Osteocyte (in vitro differentiated cells): ENCODE measurements at regions not wholly inside any gene's neighbourhood (a gene's known extent, or its start where the extent isn't known, plus 50 kb on each side); places are given as distances from the start of the nearest gene placed in this dataset.
A peak's percentile ranks its signal among the peaks of the same experiment; 100 is the strongest.

Source experiments
- DNase-seq: peaks from one replicate; pipeline ENCODE4 v3.0.0; 2021; ENCODE audit warnings: mixed read lengths; ENCODE audit not compliant: unreplicated experiment; ENCODE audit errors: extremely low spot score
- H3K27ac Mint-ChIP-seq: one replicate; pipeline ENCODE4 v1.8.0; 2021; ENCODE audit warnings: mild to moderate bottlenecking, mixed read lengths; ENCODE audit not compliant: unreplicated experiment
- H3K27me3 Mint-ChIP-seq: one replicate; pipeline ENCODE4 v1.8.0; 2021; ENCODE audit warnings: mixed read lengths; ENCODE audit not compliant: unreplicated experiment
- H3K36me3 Mint-ChIP-seq: one replicate; pipeline ENCODE4 v1.8.0; 2021; ENCODE audit warnings: mixed read lengths; ENCODE audit not compliant: unreplicated experiment
- H3K4me1 Mint-ChIP-seq: one replicate; pipeline ENCODE4 v1.8.0; 2021; ENCODE audit warnings: mixed read lengths; ENCODE audit not compliant: unreplicated experiment
- H3K4me3 Mint-ChIP-seq: one replicate; pipeline ENCODE4 v1.8.0; 2021; ENCODE audit warnings: mild to moderate bottlenecking, moderate library complexity, mixed read lengths; ENCODE audit not compliant: unreplicated experiment
- H3K9me3 Mint-ChIP-seq: one replicate; pipeline ENCODE4 v1.8.0; 2021; ENCODE audit warnings: mixed read lengths; ENCODE audit not compliant: unreplicated experiment
- TF ChIP-seq, protein P1 (sequence below): fragments of 200-600 bp; sonication (generic); IDR thresholded peaks from 2 replicates; pipeline ENCODE4 v1.5.0; 2021; ENCODE audit warnings: antibody characterized with exemption, mild to moderate bottlenecking, moderate library complexity

DNA sequence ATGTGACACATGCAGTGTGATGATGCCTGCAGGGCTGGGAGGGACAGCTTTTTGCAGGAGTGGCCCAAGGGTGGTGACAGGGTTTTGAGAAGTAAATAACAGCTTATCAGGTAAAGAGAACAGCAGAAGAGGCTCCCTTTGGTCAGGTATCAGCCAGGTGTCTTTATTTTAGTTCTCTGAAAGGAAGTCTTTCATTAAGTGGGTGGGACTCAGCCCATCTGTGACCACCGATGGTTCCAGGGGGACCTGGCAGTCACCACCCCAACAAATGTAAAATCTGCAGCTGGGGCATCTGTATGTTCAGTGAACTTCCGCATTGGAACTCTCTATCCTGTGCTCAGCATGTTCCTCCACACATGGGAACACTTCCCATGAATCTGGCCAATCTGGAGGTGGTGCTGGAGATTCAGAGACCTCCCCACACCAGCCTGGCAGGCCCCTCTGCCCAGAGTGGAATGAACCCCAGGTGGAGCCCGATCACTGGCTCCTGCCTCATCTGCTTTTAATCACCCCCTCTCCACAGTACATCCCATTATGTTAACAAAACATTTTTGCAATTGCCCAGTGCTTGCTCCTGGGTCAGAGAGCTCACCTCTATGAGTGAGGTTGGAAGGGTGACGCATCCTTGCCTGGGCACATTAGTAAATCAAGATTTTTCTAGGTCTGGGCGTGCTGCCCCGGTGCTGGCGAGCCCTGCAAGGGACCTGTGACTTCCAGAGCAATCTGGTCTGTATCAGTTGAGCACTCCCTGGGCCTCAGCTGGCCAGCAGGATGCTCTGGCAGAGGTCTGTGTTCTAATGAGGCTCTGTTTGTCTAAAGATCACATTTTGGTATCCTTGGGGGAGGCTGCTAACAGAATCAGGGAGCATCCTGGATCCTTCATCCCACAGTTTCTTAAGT, 140.4 kb upstream of the GDF10 start:
- H3K36me3 Mint-ChIP-seq, result peaks cover under 1% of the 10 kb centered on the region
- no peak overlapping the region for H3K4me3 Mint-ChIP-seq
- H3K27ac Mint-ChIP-seq, result no peak overlapping the region
- H3K9me3 Mint-ChIP-seq, result peaks cover 12% of the 10 kb centered on the region
- TF ChIP-seq, protein P1, sequence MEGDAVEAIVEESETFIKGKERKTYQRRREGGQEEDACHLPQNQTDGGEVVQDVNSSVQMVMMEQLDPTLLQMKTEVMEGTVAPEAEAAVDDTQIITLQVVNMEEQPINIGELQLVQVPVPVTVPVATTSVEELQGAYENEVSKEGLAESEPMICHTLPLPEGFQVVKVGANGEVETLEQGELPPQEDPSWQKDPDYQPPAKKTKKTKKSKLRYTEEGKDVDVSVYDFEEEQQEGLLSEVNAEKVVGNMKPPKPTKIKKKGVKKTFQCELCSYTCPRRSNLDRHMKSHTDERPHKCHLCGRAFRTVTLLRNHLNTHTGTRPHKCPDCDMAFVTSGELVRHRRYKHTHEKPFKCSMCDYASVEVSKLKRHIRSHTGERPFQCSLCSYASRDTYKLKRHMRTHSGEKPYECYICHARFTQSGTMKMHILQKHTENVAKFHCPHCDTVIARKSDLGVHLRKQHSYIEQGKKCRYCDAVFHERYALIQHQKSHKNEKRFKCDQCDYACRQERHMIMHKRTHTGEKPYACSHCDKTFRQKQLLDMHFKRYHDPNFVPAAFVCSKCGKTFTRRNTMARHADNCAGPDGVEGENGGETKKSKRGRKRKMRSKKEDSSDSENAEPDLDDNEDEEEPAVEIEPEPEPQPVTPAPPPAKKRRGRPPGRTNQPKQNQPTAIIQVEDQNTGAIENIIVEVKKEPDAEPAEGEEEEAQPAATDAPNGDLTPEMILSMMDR, result no peak
- H3K4me1 Mint-ChIP-seq, result peaks cover 8% of the 10 kb centered on the region
- no peaks in the 10 kb centered on the region for H3K27me3 Mint-ChIP-seq
- DNase-seq, result peak; percentile 73

DNA sequence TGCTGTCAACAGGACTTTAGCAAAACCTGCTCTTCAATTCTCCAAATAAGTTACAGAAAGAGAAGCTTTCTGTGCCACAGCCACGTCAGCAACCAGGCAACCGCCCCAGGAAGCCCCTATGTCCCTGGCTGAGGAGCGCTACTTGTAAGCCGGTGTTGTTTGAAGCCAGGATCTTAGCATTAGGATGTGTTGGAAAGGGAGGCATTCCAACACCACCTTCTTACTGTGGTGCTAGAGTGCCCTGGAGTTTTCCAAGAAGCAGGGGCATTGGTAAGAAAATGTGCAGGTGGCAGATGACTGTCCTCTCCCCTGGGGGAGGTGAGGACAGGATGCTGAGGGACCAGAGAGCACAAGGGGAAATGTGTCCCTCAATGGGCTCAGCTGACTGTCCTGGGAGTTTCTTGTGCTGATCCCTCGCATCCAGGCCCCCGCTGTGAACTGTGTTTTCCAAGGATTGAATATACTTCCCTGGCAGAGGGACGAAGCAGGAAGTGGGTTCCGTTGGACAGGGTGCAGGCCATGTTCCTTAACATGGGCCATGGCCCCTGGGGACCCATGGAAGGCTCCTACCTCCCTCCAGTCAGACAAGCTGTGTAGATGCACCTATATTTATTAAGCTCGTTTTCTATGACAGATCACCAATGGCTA, 139.6 kb upstream of the GDF10 start:
- Mint-ChIP-seq H3K27me3 (no peaks in the 10 kb centered on the region), H3K9me3 (peaks cover 9% of the 10 kb centered on the region), H3K4me1 (peaks cover 16% of the 10 kb centered on the region), H3K36me3 (no peaks in the 10 kb centered on the region), H3K4me3 (no peak overlapping the region), H3K27ac (no peak overlapping the region)
- TF ChIP-seq, protein P1, result no peak
- peak; percentile 68 for DNase-seq

DNA sequence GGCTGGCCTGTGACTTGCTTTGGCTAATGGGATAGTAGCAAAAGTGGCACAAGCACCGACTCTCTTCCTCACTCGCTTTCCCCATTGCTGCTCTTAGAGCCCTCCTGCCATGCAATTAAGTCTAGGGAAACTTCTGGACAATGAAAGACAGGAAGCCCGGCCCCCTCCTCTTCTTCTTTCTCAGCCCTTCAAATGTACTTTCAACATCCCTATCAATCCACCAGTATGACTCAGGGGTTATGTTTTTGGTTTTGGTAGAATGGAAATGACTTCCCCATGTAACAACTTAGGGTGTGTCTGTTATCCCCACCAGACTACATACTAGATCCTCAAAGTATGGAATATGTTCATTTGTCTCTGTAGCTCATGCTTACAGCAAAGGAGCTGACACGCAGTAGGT, 139.0 kb upstream of the GDF10 start:
- Mint-ChIP-seq H3K27me3 (no peaks in the 10 kb centered on the region), H3K4me3 (no peak overlapping the region), H3K9me3 (peaks cover 3% of the 10 kb centered on the region), H3K36me3 (no peaks in the 10 kb centered on the region), H3K4me1 (peaks cover 22% of the 10 kb centered on the region), H3K27ac (no peak overlapping the region)
- TF ChIP-seq, protein P1, result no peak
- DNase-seq, result no peak

DNA sequence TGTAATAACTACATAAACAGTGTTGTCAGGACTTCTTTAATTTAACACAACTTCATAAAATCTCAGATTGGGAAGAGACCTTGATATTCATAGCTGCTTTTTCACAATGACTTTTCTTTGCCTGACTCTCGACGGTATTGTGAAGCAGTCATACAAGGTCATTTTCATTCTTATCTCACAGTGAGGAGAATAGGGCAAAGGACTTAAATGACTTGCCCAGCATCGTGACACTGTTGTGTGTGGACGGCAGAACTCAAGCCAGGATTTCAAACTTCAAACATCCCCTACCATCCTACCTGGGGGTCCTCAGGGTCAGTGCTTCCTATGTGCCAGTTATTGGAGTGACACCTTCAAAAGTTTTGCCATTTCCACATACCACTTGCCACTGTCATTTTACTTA, 138.5 kb upstream of the GDF10 start:
- Mint-ChIP-seq H3K9me3 (peaks cover 3% of the 10 kb centered on the region), H3K4me1 (peaks cover 27% of the 10 kb centered on the region), H3K4me3 (no peak overlapping the region), H3K27me3 (no peaks in the 10 kb centered on the region), H3K27ac (no peak overlapping the region), H3K36me3 (no peaks in the 10 kb centered on the region)
- TF ChIP-seq, protein P1, result no peak
- no peak for DNase-seq

DNA sequence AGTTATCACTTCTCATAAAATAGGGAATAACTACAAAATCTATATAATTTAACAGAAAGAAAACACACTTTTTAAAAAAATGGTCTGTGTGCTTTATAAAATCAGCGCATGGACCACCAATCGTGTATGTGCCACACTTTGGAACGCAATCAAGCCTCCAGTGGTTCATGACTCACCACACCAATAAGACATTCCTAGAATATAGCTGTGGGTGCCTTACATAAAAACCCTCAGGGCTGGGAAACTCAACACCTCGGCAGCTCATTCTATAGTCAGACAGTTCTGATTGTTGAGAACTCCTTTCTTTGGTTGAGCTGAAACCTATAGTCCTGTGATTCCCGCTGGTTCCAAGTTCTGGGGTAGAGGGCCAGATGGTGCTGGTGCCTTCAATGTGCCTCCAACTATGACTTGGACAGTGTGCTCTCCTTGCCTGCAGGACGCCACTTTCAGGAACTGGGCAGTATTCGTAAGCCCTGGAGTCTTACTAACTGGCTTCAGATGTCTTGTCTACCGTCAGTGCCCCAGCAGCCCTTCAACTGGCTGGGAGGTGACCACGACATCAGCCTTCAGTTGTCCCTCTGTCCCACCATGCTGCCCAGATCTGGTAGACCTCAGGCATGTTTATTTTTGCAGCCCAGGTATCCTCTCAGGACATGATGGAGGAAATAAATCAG, 135.7 kb upstream of the GDF10 start:
- no peak overlapping the region for H3K4me3 Mint-ChIP-seq
- TF ChIP-seq, protein P1, result no peak
- H3K36me3 Mint-ChIP-seq, result no peaks in the 10 kb centered on the region
- no peak for DNase-seq
- H3K27ac Mint-ChIP-seq, result no peak overlapping the region
- no peaks in the 10 kb centered on the region for H3K27me3 Mint-ChIP-seq
- H3K9me3 Mint-ChIP-seq, result no peaks in the 10 kb centered on the region
- H3K4me1 Mint-ChIP-seq, result peaks cover 31% of the 10 kb centered on the region
